CD4-positive, CD25-positive, alpha-beta regulatory T cell (primary cell): ENCODE measurements at regions not wholly inside any gene's neighbourhood (a gene's known extent, or its start where the extent isn't known, plus 50 kb on each side); places are given as distances from the start of the nearest gene placed in this dataset.
A peak's percentile ranks its signal among the peaks of the same experiment; 100 is the strongest.
"Not testable (repeated sequence)": the region's sequence is repeated elsewhere in the genome, so short reads cannot be mapped to it uniquely, and the experiment has no call there.

ENCODE experiments used
- ATAC-seq, 2 donors: fragments of 150-1000 bp; cut with Tn5 transposase; one replicate each; pipeline ENCODE4 v1.10.0; 2021; ENCODE audit warnings: low read depth in 2 of 2, moderate number of reproducible peaks in 2 of 2, moderate library complexity in 1 of 2
- DNase-seq, 3 donors: peaks; one replicate each; pipeline versions ENCODE4 v3.0.0 to v3.0.0-alpha.2; 2012 to 2022; ENCODE audit warnings: mixed read lengths in 1 of 3
- H3K27ac ChIP-seq: one replicate; pipeline ENCODE4 v1.7.0; 2013; ENCODE audit warnings: mild to moderate bottlenecking, low read length; ENCODE audit not compliant: insufficient read depth, poor library complexity, severe bottlenecking
- H3K27me3 ChIP-seq: one replicate; pipeline ENCODE4 v1.7.0; 2013; ENCODE audit warnings: low read length; ENCODE audit not compliant: control insufficient read depth, insufficient read depth
- H3K36me3 ChIP-seq: one replicate; pipeline ENCODE4 v1.7.0; 2013; ENCODE audit warnings: mild to moderate bottlenecking, low read length, moderate library complexity; ENCODE audit not compliant: control insufficient read depth, insufficient read depth
- H3K4me1 ChIP-seq: 2 replicates; pipeline ENCODE4 v1.7.0; 2013; ENCODE audit warnings: mild to moderate bottlenecking, low read length; ENCODE audit not compliant: insufficient read depth, control insufficient read depth, poor library complexity, severe bottlenecking
- H3K4me3 ChIP-seq: one replicate; pipeline ENCODE4 v1.7.0; 2013; ENCODE audit warnings: low read depth, mild to moderate bottlenecking, low read length, moderate library complexity
- H3K9me3 ChIP-seq, 2 experiments: 1 replicate in 1 of 2; 2 replicates in 1 of 2; pipeline ENCODE4 v1.7.0; 2013; ENCODE audit warnings: low read length in 2 of 2, mild to moderate bottlenecking in 1 of 2, moderate library complexity in 1 of 2; ENCODE audit not compliant: control insufficient read depth in 2 of 2
- H3K27ac Mint-ChIP-seq, 3 donors: one replicate each; pipeline ENCODE4 v1.8.0; 2020 to 2022; ENCODE audit warnings: mild to moderate bottlenecking in 3 of 3, mixed read lengths in 3 of 3, moderate library complexity in 2 of 3
- H3K27me3 Mint-ChIP-seq: one replicate; pipeline ENCODE4 v1.8.0; 2022; ENCODE audit warnings: mild to moderate bottlenecking, mixed read lengths
- H3K36me3 Mint-ChIP-seq: one replicate; pipeline ENCODE4 v1.8.0; 2020; ENCODE audit warnings: mixed read lengths
- H3K4me1 Mint-ChIP-seq, 4 donors: one replicate each; pipeline ENCODE4 v1.8.0; 2020 to 2022; ENCODE audit warnings: mixed read lengths in 4 of 4, mild to moderate bottlenecking in 1 of 4
- H3K4me3 Mint-ChIP-seq, 4 donors: one replicate each; pipeline ENCODE4 v1.8.0; 2020 to 2022; ENCODE audit warnings: mild to moderate bottlenecking in 4 of 4, mixed read lengths in 4 of 4, moderate library complexity in 3 of 4
- H3K9me3 Mint-ChIP-seq, 7 donors: one replicate each; pipeline ENCODE4 v1.8.0; 2020 to 2022; ENCODE audit warnings: mixed read lengths in 7 of 7, mild to moderate bottlenecking in 3 of 7, moderate library complexity in 2 of 7

GRCh38 chr6:51218181-51218580, 399.5 kb downstream of the TFAP2B start:
- Mint-ChIP-seq H3K27me3 (no peaks in the 10 kb centered on the region), H3K36me3 (no peaks in the 10 kb centered on the region), H3K4me1 (no peaks in the 10 kb centered on the region), H3K27ac (peak overlapping the region in 1 of 3 donors; percentile 5), H3K9me3 (peaks cover 0 to 5% (median 2%) of the 10 kb centered on the region in 7 donors), H3K4me3 (no peak overlapping the region)
- DNase-seq (no peak), ATAC-seq (no peak)
- H3K27ac ChIP-seq, result no peak overlapping the region
- no peak overlapping the region for H3K4me3 ChIP-seq
- H3K4me1 ChIP-seq, result no peaks in the 10 kb centered on the region
- no peaks in the 10 kb centered on the region for H3K27me3 ChIP-seq
- H3K9me3 ChIP-seq, result no peaks in the 10 kb centered on the region
- H3K36me3 ChIP-seq, result no peaks in the 10 kb centered on the region

DNA sequence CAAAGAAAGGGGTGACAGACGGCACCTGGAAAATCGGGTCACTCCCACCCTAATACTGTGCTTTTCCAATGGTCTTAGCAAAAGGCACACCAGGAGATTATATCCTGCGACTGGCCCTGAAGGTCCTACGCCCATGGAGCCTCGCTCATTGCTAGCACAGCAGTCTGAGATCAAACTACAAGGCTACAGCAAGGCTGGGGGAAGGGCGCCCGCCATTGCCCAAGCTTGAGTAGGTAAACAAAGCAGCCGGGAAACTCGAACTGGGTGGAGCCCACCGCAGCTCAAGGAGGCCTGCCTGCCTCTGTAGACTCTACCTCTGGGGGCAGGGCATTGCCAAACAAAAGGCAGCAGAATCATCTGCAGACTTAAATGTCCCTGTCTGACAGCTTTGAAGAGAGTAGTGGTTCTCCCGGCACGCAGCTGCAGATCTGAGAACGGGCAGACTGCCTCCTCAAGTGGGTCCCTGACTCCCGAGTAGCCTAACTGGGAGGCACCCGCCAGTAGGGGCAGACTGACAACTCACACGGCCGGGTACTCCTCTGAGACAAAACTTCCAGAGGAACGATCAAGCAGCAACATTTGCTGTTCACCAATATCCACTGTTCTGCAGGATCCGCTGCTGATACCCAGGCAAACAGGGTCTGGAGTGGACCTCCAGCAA, 406.0 kb downstream of the TFAP2B start:
- H3K27ac ChIP-seq, H3K4me3 Mint-ChIP-seq, H3K36me3 Mint-ChIP-seq, DNase-seq, H3K36me3 ChIP-seq, ATAC-seq, H3K4me1 ChIP-seq, H3K27me3 ChIP-seq, H3K4me1 Mint-ChIP-seq, H3K9me3 ChIP-seq, H3K27ac Mint-ChIP-seq, H3K27me3 Mint-ChIP-seq, H3K4me3 ChIP-seq: not testable (repeated sequence)
- H3K9me3 Mint-ChIP-seq, result peaks cover 0 to 15% (median 3%) of the 10 kb centered on the region in 7 donors

DNA sequence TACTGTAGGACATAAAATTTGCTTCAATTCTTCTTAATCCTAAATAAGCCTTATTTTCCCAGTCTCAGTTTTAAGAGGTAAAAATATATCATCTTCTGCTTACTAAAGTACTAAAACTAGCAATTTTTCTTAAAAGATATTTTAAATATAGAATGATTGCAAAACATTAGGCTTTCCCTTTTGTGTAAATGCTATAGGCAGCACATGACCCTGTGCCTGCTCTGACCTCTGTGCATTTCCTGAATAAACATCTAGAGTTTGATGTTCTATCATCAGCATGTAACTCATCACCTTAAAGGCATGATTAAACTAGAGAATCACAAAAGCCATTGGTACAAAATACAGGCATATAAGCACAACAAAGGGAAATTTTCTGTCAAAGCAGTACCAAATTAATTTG, 422.7 kb downstream of the TFAP2B start:
- H3K27ac Mint-ChIP-seq, result no peak overlapping the region
- H3K36me3 Mint-ChIP-seq, result no peaks in the 10 kb centered on the region

DNA sequence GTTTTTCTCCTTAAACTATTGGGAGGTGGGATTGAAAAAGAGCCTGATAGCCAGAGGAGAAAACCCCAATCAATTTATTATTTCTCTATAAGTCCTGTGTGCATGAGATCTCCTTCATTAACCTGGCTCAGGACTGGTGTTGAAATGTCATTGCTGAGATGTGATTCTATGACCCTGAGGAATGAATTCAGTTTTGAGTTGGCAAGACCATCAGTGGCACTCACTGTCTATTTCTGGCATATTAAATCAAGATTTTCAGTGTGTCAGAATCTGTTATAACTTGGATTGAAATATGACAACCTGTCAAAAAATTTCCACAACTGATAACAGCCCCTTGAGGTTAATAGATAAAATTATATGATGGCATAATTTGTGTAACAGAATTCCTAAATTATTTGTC, 431.1 kb downstream of the TFAP2B start:
- Mint-ChIP-seq H3K36me3 (no peaks in the 10 kb centered on the region), H3K27me3 (no peaks in the 10 kb centered on the region), H3K4me3 (no peak overlapping the region), H3K4me1 (no peaks in the 10 kb centered on the region), H3K27ac (no peak overlapping the region), H3K9me3 (peaks cover 0 to 9% (median 2%) of the 10 kb centered on the region in 7 donors)
- Histone ChIP-seq H3K27ac (no peak overlapping the region), H3K9me3 (no peaks in the 10 kb centered on the region), H3K4me3 (no peak overlapping the region), H3K27me3 (no peaks in the 10 kb centered on the region), H3K36me3 (no peaks in the 10 kb centered on the region), H3K4me1 (no peaks in the 10 kb centered on the region)
- ATAC-seq (no peak), DNase-seq (no peak)

More for the DNA sequence above, 422.7 kb downstream of the TFAP2B start:
- no peak overlapping the region for H3K27ac ChIP-seq
- H3K27me3 ChIP-seq, result no peaks in the 10 kb centered on the region
- ATAC-seq (no peak), DNase-seq (no peak)
- H3K4me3 ChIP-seq, result no peak overlapping the region
- no peaks in the 10 kb centered on the region for H3K4me1 ChIP-seq
- H3K9me3 Mint-ChIP-seq, result peaks cover 0 to 6% (median 3%) of the 10 kb centered on the region in 7 donors
- no peaks in the 10 kb centered on the region for H3K27me3 Mint-ChIP-seq
- no peaks in the 10 kb centered on the region for H3K36me3 ChIP-seq
- H3K4me3 Mint-ChIP-seq, result no peak overlapping the region
- no peaks in the 10 kb centered on the region for H3K4me1 Mint-ChIP-seq
- no peaks in the 10 kb centered on the region for H3K9me3 ChIP-seq

- Mint-ChIP-seq H3K4me1 (no peaks in the 10 kb centered on the region), H3K36me3 (no peaks in the 10 kb centered on the region), H3K27ac (no peak overlapping the region)
Measured at GRCh38 chr6:51250317-51250716, 431.6 kb downstream of the TFAP2B start.

DNA sequence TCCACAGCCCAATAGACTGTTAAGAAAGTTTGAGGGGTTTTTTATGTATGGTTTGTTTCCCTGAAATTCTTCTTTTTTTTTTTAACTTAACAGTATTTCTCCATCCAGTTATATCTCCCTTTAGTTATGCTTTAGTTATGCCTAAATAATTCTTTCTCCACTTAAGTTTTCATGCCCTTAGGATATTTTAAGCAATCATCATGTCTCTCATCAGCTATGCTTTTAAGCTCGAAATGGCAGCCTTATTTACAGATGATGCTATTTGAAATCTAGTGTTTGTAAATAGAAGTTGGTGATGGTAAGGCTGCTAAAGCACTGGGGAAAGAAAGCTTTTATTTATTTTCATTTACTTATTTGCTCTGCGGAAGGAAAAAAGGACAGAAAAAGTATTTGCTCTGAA, 439.3 kb downstream of the TFAP2B start:
- H3K4me3 ChIP-seq, result no peak overlapping the region
- H3K36me3 Mint-ChIP-seq, result no peaks in the 10 kb centered on the region
- H3K27ac Mint-ChIP-seq, result no peak overlapping the region
- H3K27me3 Mint-ChIP-seq, result no peaks in the 10 kb centered on the region
- no peaks in the 10 kb centered on the region for H3K9me3 ChIP-seq
- H3K27me3 ChIP-seq, result no peaks in the 10 kb centered on the region
- peaks cover 0 to 4% (median 0%) of the 10 kb centered on the region in 7 donors for H3K9me3 Mint-ChIP-seq
- no peak overlapping the region for H3K27ac ChIP-seq
- no peak overlapping the region for H3K4me3 Mint-ChIP-seq
- DNase-seq (no peak), ATAC-seq (no peak)
- H3K4me1 ChIP-seq, result no peaks in the 10 kb centered on the region
- no peaks in the 10 kb centered on the region for H3K36me3 ChIP-seq
- no peaks in the 10 kb centered on the region for H3K4me1 Mint-ChIP-seq

More at GRCh38 chr6:51250317-51250716, 431.6 kb downstream of the TFAP2B start:
- no peak overlapping the region for H3K4me3 Mint-ChIP-seq
- no peaks in the 10 kb centered on the region for H3K4me1 ChIP-seq
- no peak overlapping the region for H3K27ac ChIP-seq
- H3K9me3 Mint-ChIP-seq, result peaks cover 0 to 9% (median 2%) of the 10 kb centered on the region in 7 donors
- no peaks in the 10 kb centered on the region for H3K9me3 ChIP-seq
- DNase-seq (no peak), ATAC-seq (no peak)
- no peaks in the 10 kb centered on the region for H3K27me3 ChIP-seq
- no peaks in the 10 kb centered on the region for H3K36me3 ChIP-seq
- no peak overlapping the region for H3K4me3 ChIP-seq
- H3K27me3 Mint-ChIP-seq, result no peaks in the 10 kb centered on the region

GRCh38 chr6:51260003-51260402, 441.3 kb downstream of the TFAP2B start:
- ATAC-seq, result no peak
- Histone ChIP-seq H3K9me3 (no peaks in the 10 kb centered on the region), H3K36me3 (no peaks in the 10 kb centered on the region), H3K27me3 (no peaks in the 10 kb centered on the region), H3K4me1 (no peaks in the 10 kb centered on the region), H3K27ac (no peak overlapping the region), H3K4me3 (no peak overlapping the region)
- Mint-ChIP-seq H3K27ac (no peak overlapping the region), H3K9me3 (peaks cover 0 to 6% (median 0%) of the 10 kb centered on the region in 7 donors), H3K4me3 (no peak overlapping the region), H3K4me1 (no peaks in the 10 kb centered on the region), H3K27me3 (no peaks in the 10 kb centered on the region), H3K36me3 (no peaks in the 10 kb centered on the region)
- no peak for DNase-seq

GRCh38 chr6:51261691-51262090, 443.0 kb downstream of the TFAP2B start:
- H3K27me3 Mint-ChIP-seq, result no peaks in the 10 kb centered on the region
- H3K27me3 ChIP-seq, result no peaks in the 10 kb centered on the region
- H3K9me3 ChIP-seq, result no peaks in the 10 kb centered on the region
- peaks cover 0 to 6% (median 0%) of the 10 kb centered on the region in 7 donors for H3K9me3 Mint-ChIP-seq
- no peak overlapping the region for H3K4me3 ChIP-seq
- H3K27ac ChIP-seq, result no peak overlapping the region
- H3K4me1 ChIP-seq, result no peaks in the 10 kb centered on the region
- ATAC-seq (no peak), DNase-seq (no peak)
- H3K27ac Mint-ChIP-seq, result no peak overlapping the region
- no peaks in the 10 kb centered on the region for H3K4me1 Mint-ChIP-seq
- no peaks in the 10 kb centered on the region for H3K36me3 ChIP-seq
- H3K36me3 Mint-ChIP-seq, result no peaks in the 10 kb centered on the region
- H3K4me3 Mint-ChIP-seq, result no peak overlapping the region
